ENCODE measurements at regions not wholly inside any gene's neighbourhood (a gene's known extent, or its start where the extent isn't known, plus 50 kb on each side); places are given as distances from the start of the nearest gene placed in this dataset.

- no peak for ATAC-seq
- intact Hi-C loops (cut with micrococcal nuclease; ENCODE audit: unreplicated experiment) (no loop called here), in situ Hi-C loops (cut with HindIII; ENCODE audit: low pct_unique_long_range_greater_than_20kb, low sequenced_read_pairs) (no loop called here)
- ChIA-PET CTCF (no interaction called here), POLR2A (interaction anchor here (0.7 kb wide), 1 partner anchor 1001 kb away, joined by 3 read pairs; no protein-coding TSS in a partner anchor)
- H3K27me3 ChIP-seq (ENCODE audit: control insufficient read depth, insufficient read depth, low read length): peaks cover 4% of the 10 kb centered on the region; the same call in 1 of the 2 replicates
- no peaks in the 10 kb centered on the region for H3K36me3 ChIP-seq (ENCODE audit: control insufficient read depth, insufficient read depth, low read length)
- no peak overlapping the region for H3K27ac ChIP-seq (ENCODE audit: low read length)
- no peak overlapping the region for H3K4me3 ChIP-seq (ENCODE audit: low read depth in 2 of 2, low read length in 2 of 2)
- no peaks in the 10 kb centered on the region for H3K4me1 ChIP-seq (ENCODE audit: control insufficient read depth, insufficient read depth, low read length)
- TF ChIP-seq, protein P1, sequence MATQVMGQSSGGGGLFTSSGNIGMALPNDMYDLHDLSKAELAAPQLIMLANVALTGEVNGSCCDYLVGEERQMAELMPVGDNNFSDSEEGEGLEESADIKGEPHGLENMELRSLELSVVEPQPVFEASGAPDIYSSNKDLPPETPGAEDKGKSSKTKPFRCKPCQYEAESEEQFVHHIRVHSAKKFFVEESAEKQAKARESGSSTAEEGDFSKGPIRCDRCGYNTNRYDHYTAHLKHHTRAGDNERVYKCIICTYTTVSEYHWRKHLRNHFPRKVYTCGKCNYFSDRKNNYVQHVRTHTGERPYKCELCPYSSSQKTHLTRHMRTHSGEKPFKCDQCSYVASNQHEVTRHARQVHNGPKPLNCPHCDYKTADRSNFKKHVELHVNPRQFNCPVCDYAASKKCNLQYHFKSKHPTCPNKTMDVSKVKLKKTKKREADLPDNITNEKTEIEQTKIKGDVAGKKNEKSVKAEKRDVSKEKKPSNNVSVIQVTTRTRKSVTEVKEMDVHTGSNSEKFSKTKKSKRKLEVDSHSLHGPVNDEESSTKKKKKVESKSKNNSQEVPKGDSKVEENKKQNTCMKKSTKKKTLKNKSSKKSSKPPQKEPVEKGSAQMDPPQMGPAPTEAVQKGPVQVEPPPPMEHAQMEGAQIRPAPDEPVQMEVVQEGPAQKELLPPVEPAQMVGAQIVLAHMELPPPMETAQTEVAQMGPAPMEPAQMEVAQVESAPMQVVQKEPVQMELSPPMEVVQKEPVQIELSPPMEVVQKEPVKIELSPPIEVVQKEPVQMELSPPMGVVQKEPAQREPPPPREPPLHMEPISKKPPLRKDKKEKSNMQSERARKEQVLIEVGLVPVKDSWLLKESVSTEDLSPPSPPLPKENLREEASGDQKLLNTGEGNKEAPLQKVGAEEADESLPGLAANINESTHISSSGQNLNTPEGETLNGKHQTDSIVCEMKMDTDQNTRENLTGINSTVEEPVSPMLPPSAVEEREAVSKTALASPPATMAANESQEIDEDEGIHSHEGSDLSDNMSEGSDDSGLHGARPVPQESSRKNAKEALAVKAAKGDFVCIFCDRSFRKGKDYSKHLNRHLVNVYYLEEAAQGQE (IDR thresholded peaks at IDR 0.05; ENCODE audit: insufficient read depth in 1 of 2, low read depth in 2 of 2, low read length in 1 of 2): no peak
- TF ChIP-seq TCF7L2 (IDR thresholded peaks at IDR 0.05; ENCODE audit: low read depth, low read length) (no peak), POLR2AphosphoS5 (IDR thresholded peaks at IDR 0.05; ENCODE audit: low read depth, low read length) (no peak), SIN3A (IDR thresholded peaks at IDR 0.05; ENCODE audit: borderline replicate concordance, insufficient read depth, low read depth, low read length) (no peak), CTCF (IDR thresholded peaks at IDR 0.05) (no peak)
- no peak for DNase-seq (ENCODE audit: low read depth, low spot score)
- BruUV-seq (replicated peaks): no TSS peak
- H3K9me3 ChIP-seq (ENCODE audit: control insufficient read depth, insufficient read depth, low read depth, low read length): no peaks in the 10 kb centered on the region
Observed at GRCh38 chr16:73670836-73671820, 623.2 kb upstream of the ZFHX3 start.

DNA sequence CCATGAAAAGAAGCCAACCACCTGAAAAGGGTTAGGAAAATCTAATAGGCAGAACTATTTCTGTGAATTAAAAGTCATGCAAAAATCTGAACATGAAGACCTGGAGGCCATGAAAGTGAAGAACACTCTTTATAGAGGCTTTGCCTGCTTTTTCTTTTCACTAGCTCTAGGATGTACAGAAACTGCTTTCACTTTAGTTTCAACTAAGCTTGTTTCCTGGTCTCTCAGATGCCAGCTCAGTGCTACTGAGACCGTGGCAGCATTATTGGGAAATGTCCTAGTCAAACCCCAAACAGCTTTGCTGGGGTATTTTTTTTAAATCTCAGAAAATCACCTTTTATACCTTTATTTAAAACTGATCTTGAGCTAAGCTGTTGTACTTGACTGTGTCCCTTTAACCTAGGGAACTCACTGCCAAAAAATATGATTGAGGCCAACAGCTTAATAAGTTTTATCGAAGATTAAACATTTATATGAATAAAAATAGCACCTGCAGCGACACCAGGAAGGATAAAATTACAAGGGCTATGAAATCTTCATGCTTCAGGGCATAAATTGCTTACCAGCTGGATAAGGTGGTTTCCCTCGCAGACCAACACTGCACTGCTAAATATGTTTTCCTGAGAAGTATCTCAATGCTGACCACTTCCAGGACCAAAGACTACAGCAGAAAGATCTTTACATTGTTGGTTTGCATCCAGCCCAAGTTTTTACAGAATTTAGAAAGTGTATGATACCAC is 621.8 kb upstream of the ZFHX3 start:
- ChIA-PET POLR2A (no interaction called here), CTCF (no interaction called here)
- no peaks in the 10 kb centered on the region for H3K4me1 ChIP-seq (ENCODE audit: control insufficient read depth, insufficient read depth, low read length)
- H3K4me3 ChIP-seq (ENCODE audit: low read depth in 2 of 2, low read length in 2 of 2): no peak overlapping the region
- ATAC-seq (no peak), DNase-seq (ENCODE audit: low read depth, low spot score) (no peak)
- BruUV-seq (replicated peaks): no TSS peak
- H3K9me3 ChIP-seq (ENCODE audit: control insufficient read depth, insufficient read depth, low read depth, low read length): no peaks in the 10 kb centered on the region
- H3K27me3 ChIP-seq (ENCODE audit: control insufficient read depth, insufficient read depth, low read length): peaks cover 4% of the 10 kb centered on the region; the same call in 1 of the 2 replicates
- H3K27ac ChIP-seq (ENCODE audit: low read length): no peak overlapping the region
- no peaks in the 10 kb centered on the region for H3K36me3 ChIP-seq (ENCODE audit: control insufficient read depth, insufficient read depth, low read length)
- TF ChIP-seq SIN3A (IDR thresholded peaks at IDR 0.05; ENCODE audit: borderline replicate concordance, insufficient read depth, low read depth, low read length): no peak
- TF ChIP-seq, protein P1 (IDR thresholded peaks at IDR 0.05; ENCODE audit: insufficient read depth in 1 of 2, low read depth in 2 of 2, low read length in 1 of 2): no peak
- no peak for TF ChIP-seq POLR2AphosphoS5 (IDR thresholded peaks at IDR 0.05; ENCODE audit: low read depth, low read length)
- no peak for TF ChIP-seq TCF7L2 (IDR thresholded peaks at IDR 0.05; ENCODE audit: low read depth, low read length)
- intact Hi-C loops (cut with micrococcal nuclease; ENCODE audit: unreplicated experiment): no loop called here
- in situ Hi-C loops (cut with HindIII; ENCODE audit: low pct_unique_long_range_greater_than_20kb, low sequenced_read_pairs): no loop called here

Measured in Panc1 (cell line).